MG63 (cell line): ENCODE measurements at regions not wholly inside any gene's neighbourhood (a gene's known extent, or its start where the extent isn't known, plus 50 kb on each side); places are given as distances from the start of the nearest gene placed in this dataset.
"Not testable (repeated sequence)": the region's sequence is repeated elsewhere in the genome, so short reads cannot be mapped to it uniquely, and the experiment has no call there.

Experiments
- DNase-seq: peaks from one replicate; pipeline ENCODE4 v3.0.0-alpha.2; 2020
- H3K27me3 ChIP-seq: fragments of 250-450 bp; sonication (Bioruptor Pico); 2 replicates; pipeline ENCODE4 v1.5.1; 2020; ENCODE audit warnings: mild to moderate bottlenecking, moderate library complexity
- H3K36me3 ChIP-seq: fragments of 250-450 bp; sonication (Bioruptor Pico); 2 replicates; pipeline ENCODE4 v1.5.1; 2020; ENCODE audit warnings: mild to moderate bottlenecking, moderate library complexity
- H3K4me3 ChIP-seq: fragments of 250-450 bp; sonication (Bioruptor Pico); 2 replicates; pipeline ENCODE4 v1.5.1; 2020; ENCODE audit warnings: mild to moderate bottlenecking, moderate library complexity
- H3K9me3 ChIP-seq: fragments of 250-450 bp; sonication (Bioruptor Pico); 2 replicates; pipeline ENCODE4 v1.5.1; 2020; ENCODE audit warnings: mild to moderate bottlenecking, moderate library complexity

DNA sequence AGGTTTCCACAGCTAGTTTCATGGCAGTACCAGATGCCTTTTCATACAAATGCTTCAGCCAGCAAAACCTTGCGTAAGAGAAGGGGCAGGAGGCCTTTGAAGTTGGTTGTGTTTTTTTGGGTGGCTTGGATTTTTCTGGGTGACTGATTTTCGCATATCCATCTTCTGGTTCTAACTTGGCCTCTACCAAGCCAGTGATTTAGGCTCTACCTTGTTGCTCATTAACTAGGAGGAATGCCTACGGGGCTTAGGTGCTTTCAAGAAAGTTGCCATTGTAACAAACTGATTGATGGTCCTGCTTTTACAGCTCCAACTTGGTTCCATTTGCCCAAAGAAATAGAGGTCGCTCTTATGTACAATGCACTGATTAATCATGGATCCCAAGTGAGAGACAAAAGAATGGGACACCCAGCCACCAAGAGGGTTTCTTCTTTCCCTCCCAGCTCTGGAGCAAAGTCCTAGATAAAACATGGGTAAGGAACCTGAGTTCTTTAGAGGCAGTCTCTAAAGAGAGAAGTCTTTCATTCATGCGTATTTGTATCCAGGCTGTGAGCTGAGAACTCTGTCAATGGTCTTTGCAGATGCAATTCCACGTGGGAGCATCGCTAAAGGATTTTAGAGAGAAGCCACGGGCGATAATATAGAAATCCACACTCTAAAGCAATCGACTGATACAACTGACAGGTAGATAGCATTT lies 92.1 kb upstream of the FGFR2 start:
- H3K9me3 ChIP-seq = no peaks in the 10 kb centered on the region
- H3K27me3 ChIP-seq = peaks cover 11% of the 10 kb centered on the region; the same call in 1 of the 2 replicates
- DNase-seq = no peak
- H3K36me3 ChIP-seq = no peaks in the 10 kb centered on the region
- H3K4me3 ChIP-seq = no peak overlapping the region

DNA sequence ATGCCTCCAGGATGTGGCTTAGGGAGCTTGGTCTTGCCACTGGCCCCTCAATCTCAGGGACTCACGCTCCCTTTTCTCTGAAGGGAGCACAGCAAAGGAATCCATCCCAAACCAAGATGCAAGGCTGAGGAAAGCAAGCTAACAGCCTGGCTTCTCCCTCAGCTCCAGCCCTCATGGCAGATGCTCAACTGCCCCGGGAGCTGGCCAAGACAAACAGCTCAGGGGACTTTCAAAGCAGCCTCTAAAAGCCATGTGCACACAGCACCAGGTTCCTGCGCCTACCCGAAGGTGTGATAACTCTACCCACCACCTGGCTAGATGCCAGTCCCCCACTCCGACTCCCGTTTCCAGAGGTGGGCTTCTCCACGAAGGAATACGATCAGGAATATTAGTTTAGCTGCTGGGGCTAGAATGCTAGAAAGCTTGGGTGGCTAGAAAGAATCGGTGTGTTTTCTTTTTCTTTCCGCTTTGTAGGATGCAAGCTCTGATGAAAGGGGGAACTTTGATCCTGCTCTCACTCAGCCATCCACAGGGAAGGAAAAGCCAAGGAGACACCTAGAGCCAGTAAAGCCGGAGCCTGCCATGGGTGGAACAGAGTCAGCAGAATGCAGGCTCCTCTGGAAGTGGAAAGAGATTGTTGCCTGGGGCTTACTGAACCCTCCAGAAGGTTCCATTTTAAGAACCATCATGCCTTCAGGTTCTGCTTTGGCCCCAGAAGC lies 89.0 kb upstream of the FGFR2 start:
- Histone ChIP-seq H3K27me3 (peaks cover 11% of the 10 kb centered on the region; the same call in 1 of the 2 replicates), H3K36me3 (no peaks in the 10 kb centered on the region), H3K4me3 (no peak overlapping the region), H3K9me3 (no peaks in the 10 kb centered on the region)
- no peak for DNase-seq

DNA sequence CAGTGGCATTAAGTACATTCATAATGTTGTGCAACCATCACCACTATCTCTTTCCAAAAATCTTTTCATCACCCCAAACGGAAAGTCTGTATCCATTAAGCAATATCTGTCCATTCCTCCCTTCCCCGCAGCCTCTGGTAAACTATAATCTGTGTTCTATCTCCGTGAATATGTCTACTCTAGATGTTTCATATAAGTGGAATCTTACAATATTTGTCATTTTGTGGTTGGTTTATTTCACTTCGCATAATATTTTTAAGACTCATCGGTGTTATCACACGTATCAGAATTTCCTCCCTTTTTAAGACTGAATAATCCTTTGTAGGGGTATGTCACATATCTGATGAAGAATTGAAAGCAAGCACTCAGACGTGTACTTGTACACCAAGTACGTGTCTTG lies 86.0 kb upstream of the FGFR2 start:
- no peaks in the 10 kb centered on the region for H3K36me3 ChIP-seq
- peaks cover 8% of the 10 kb centered on the region; the same call in 1 of the 2 replicates for H3K27me3 ChIP-seq
- no peaks in the 10 kb centered on the region for H3K9me3 ChIP-seq
- no peak for DNase-seq
- H3K4me3 ChIP-seq = no peak overlapping the region

DNA sequence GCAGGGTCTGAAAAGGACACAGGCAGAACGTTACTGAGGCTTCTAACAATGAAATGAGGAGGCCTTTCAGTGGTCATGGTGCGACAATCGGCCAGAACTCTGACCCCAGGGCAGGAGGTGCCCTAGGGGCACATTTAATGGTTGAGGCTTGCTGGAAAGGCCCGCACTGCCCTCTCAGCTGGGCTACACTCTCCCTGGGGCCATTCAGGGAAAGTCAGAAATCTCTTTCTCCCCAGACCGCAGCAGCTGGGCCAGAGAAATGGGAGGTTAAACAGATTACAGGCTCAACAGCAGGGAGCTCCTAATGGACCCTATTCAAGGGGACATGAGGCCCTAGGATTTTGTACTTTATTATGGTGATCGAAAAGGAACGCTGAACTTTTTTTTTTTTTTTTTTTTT lies 85.6 kb upstream of the FGFR2 start:
- DNase-seq = no peak
- H3K9me3 ChIP-seq = no peaks in the 10 kb centered on the region
- H3K36me3 ChIP-seq = no peaks in the 10 kb centered on the region
- H3K27me3 ChIP-seq = peaks cover 8% of the 10 kb centered on the region; the same call in 1 of the 2 replicates
- no peak overlapping the region for H3K4me3 ChIP-seq

DNA sequence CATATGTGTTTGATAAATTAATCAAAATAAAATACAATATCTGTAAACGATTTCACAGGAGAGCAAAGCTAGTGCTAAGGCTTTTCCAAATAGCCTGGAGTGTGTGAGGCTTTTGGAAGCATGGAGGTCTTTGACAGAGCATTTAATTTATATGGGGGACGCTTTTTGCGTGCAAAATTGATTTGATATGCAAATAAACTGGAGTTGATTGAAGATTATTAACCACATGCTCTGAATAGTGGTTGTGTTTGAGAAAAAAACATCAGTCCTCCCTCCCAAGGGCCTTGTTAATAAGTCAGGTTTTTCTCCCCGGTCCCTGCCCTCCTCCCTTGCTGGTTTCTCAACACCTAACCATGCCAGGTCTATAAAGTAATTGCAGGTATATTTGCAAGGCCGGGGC lies 85.1 kb upstream of the FGFR2 start:
- DNase-seq = no peak
- Histone ChIP-seq H3K9me3 (no peaks in the 10 kb centered on the region), H3K4me3 (no peak overlapping the region), H3K36me3 (no peaks in the 10 kb centered on the region), H3K27me3 (peaks cover 7% of the 10 kb centered on the region; the same call in 1 of the 2 replicates)

DNA sequence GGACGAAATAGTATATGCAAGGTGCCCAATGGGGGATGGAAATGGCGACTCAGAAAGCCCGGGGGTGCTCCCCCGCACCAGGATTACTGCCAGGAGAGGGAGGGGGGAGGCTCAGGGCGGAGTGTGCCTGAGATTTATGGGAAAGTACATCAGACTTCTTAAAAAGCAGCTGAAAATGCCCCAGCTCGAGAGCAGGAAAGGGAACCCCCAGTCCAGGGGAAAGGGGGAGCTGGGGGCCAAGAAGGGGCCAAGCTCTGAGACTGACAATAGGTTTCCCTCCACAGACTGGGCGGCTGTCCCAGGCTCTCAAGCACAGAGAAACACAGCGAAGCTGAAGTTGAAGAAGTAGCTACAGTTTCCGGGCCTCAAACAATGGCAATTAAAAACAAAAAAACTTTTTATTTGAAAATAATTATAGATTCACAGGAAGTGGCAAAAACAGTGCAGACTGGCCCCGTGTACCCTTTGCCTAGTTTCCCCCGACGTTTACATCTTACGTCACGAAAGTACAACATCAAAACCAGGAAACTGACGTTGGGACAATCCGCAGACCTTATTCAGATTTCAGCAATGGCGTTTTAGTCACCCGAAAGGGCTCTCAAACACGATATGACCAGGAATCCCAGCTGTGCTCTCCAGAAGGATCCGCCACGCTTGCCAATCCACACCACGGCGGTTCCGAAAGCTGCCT lies 83.9 kb upstream of the FGFR2 start:
- Histone ChIP-seq H3K9me3 (no peaks in the 10 kb centered on the region), H3K4me3 (no peak overlapping the region), H3K36me3 (no peaks in the 10 kb centered on the region), H3K27me3 (0 out of 2 replicates have a peak, but pooled peaks cover 3% of the 10 kb centered on the region)
- DNase-seq = no peak

DNA sequence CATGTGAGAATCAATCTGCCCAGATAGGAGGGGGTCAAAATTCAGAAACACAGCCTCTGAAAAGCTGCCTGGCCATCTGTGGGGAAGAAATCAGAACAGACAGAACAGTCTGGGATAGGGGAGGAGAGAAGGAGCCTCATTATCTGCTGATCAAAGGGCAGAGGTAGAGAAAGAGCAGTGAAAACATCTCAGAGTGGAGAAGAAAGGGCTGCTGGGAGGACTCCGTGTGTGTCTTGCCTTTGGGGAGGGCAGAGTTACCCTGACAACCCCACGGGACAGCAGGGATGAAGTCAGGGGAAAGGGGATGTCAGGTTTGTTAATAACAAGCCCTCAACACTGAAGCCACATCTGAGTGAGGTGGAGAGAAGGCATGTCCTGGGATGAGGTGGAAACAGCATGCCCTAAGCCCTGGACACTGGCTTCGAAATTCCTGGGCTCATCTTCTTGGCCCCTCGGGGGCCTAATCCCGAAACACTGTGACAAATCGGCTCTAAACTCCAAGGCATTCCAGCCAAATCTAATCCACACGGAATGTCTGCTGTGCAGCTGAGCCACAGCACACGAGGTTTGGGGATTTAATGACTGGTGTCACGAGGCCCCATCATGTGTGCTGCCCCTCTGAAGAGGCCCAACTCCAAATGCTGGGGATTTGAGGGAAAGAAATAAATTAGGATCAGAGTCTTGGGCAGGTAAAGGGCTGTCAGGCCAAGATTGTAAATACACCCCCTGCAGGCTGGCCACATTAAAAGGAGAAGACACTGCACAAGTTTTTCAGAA lies 82.8 kb upstream of the FGFR2 start:
- DNase-seq = no peak
- Histone ChIP-seq H3K4me3 (no peak overlapping the region), H3K9me3 (no peaks in the 10 kb centered on the region), H3K27me3 (no peaks in the 10 kb centered on the region), H3K36me3 (no peaks in the 10 kb centered on the region)

DNA sequence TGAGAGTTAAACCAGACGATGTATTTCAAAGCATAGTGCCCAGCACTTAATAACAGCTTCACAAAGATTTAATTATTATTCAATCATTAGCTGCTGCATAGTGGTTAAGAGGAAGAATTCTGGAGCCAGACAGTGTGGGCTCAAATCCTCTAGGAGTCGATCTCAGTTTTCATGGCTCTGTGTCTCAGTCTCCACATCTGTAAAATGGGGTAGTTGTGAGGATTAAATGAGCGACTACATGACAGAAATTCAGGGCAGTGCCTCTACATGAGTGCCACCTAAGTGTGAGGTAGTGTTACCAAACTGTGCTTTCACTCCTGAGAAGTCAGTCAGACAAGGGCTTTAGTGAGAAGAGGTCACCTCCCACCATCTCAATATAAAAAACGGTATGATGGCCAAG lies 81.7 kb upstream of the FGFR2 start:
- Histone ChIP-seq H3K27me3 (no peaks in the 10 kb centered on the region), H3K36me3 (no peaks in the 10 kb centered on the region), H3K9me3 (no peaks in the 10 kb centered on the region), H3K4me3 (no peak overlapping the region)
- DNase-seq = no peak

DNA sequence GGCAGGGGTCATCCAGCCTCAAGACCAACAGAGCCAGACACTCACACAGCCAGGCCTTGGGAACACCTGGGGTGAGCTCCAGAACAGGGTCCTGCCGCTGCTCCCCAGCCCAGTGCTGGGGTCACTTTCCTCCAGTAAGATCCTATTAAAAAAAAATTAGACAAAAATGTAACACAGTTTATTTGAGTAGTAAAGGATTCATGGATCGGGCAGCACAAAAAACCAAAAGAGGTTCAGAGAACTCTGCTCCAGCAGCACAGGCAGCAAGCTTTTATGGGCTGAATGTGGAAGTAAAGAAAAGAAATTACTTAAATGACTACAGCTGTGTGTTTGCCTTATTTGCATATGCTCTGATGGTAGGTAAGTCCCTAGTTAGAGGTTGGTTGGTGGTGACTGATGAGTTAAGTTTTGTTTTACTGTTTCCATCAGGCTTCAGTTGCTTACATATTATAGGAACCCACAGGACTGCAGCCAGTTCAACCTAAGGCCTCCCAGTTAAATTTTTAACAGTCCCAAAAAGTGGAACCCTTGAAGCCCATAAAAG lies 80.5 kb upstream of the FGFR2 start:
- DNase-seq = no peak
- Histone ChIP-seq H3K4me3 (no peak overlapping the region), H3K36me3 (no peaks in the 10 kb centered on the region), H3K9me3 (no peaks in the 10 kb centered on the region), H3K27me3 (no peaks in the 10 kb centered on the region)

DNA sequence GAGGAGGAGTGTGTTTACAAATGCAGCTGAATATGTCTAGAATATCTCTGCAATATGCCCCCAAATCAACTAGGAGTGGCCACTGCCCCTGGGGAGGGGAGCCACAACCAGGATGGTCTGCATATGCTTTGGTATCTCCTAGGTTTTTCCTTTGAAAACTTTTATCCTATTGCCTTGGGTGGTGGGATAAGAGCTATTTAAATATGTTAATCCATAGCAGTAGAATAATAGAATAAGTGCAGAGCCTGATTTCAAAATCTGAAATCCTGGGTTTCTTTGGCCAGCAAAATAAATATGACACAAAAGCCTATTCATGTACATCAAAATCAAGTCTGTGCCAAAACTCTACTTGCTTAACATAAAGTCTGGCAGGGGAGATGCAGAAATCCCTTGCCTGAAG lies 79.6 kb upstream of the FGFR2 start:
- H3K27me3 ChIP-seq = no peaks in the 10 kb centered on the region
- no peak overlapping the region for H3K4me3 ChIP-seq
- no peaks in the 10 kb centered on the region for H3K9me3 ChIP-seq
- no peak for DNase-seq
- H3K36me3 ChIP-seq = no peaks in the 10 kb centered on the region

DNA sequence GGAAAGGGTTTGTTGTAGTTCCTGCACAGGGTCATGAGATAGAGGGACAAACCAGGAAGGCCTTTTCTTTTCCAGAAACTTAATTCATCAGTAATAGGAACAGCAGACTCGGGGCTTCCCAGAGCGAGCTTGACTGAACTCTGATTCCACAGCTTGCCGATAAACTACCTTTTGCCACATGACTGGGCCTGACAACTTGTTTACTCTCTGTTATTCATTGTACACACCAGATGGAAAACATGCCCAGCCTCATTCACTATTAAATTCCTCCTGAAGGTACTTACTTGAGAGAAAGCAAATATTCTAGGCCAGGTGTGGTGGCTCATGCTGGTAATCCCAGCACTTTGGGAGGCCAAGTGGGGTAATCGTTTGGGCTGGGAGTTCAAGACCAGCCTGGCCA lies 77.1 kb upstream of the FGFR2 start:
- no peaks in the 10 kb centered on the region for H3K9me3 ChIP-seq
- H3K36me3 ChIP-seq = no peaks in the 10 kb centered on the region
- H3K27me3 ChIP-seq = no peaks in the 10 kb centered on the region
- DNase-seq = no peak
- H3K4me3 ChIP-seq = no peak overlapping the region

DNA sequence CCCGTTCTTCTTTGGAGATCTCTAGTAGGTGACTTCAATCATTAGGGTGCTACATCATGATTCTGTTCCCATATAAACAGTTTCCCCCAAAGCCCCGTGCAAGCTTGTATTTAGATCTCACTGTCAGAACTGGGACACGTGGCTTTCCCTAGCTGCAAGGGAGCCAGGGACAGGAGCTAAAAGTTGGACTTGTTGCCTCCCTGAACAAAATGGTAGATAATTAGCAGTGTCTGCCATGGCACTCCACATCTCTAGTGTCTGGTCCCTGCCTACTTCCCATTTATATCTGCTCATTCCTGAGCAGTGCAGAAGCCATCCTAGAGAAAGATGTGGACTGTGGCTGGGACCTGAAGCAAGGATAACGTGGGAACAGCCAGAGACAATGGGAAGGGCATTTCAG lies 76.6 kb upstream of the FGFR2 start:
- no peaks in the 10 kb centered on the region for H3K27me3 ChIP-seq
- H3K4me3 ChIP-seq = no peak overlapping the region
- no peaks in the 10 kb centered on the region for H3K9me3 ChIP-seq
- H3K36me3 ChIP-seq = no peaks in the 10 kb centered on the region
- DNase-seq = no peak

DNA sequence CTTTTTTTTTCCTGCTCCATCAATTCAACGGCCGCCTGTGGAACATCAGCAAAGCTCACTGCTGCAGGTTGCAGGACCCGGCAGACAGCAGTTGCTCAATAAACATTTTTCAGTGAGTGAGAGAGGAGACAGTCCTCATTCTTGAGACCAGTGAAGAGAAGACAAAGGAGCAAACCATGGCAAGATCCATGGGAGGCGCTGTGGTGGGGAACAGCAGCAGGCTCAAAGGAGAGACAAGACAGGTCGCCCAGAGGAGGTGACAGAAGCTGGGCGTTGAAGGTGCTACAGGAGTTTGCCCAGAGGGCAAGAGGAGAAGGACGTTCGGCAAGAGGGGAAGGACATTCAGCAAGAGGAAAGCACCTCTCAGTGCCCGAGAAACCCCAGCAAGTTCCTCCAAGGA lies 74.5 kb upstream of the FGFR2 start:
- no peaks in the 10 kb centered on the region for H3K36me3 ChIP-seq
- no peak for DNase-seq
- H3K27me3 ChIP-seq = no peaks in the 10 kb centered on the region
- H3K9me3 ChIP-seq = no peaks in the 10 kb centered on the region
- H3K4me3 ChIP-seq = no peak overlapping the region

DNA sequence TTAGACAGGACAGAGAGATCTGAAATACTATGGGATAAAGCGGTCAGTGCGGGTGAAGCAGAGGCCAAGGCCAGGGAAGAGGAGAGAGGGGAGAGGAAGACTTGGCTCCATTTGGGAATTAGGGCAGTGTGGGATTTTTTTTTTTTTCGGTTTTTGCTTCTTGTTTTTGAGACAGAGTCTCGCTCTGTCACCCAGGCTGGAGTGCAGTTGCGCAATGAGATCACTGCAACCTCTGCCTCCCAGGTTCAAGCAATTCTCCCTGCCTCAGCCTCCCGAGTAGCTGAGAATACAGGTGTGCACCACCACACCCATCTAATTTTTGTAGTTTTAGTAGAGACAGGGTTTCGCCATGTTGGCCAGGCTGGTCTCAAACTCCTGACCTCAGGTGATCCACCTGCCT lies 71.6 kb upstream of the FGFR2 start:
- not testable (repeated sequence) for H3K36me3 ChIP-seq, H3K27me3 ChIP-seq, DNase-seq, H3K9me3 ChIP-seq, H3K4me3 ChIP-seq

DNA sequence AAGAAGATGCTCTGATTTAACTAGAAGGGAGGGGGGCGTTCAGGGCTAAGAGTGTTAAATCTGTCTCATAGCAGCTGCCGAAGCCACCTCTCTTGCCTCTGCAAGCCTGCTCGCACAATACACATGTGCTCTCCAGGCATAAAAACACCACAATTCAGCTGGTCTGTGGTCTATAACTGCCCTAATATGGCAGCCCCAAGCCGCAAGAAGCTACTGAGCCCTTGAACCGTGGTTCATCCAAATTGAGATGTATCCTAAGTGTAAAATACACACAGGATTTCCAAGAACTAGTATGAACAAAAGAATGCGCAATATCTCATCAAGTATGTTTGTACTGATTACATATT lies 70.8 kb upstream of the FGFR2 start:
- no peaks in the 10 kb centered on the region for H3K36me3 ChIP-seq

DNA sequence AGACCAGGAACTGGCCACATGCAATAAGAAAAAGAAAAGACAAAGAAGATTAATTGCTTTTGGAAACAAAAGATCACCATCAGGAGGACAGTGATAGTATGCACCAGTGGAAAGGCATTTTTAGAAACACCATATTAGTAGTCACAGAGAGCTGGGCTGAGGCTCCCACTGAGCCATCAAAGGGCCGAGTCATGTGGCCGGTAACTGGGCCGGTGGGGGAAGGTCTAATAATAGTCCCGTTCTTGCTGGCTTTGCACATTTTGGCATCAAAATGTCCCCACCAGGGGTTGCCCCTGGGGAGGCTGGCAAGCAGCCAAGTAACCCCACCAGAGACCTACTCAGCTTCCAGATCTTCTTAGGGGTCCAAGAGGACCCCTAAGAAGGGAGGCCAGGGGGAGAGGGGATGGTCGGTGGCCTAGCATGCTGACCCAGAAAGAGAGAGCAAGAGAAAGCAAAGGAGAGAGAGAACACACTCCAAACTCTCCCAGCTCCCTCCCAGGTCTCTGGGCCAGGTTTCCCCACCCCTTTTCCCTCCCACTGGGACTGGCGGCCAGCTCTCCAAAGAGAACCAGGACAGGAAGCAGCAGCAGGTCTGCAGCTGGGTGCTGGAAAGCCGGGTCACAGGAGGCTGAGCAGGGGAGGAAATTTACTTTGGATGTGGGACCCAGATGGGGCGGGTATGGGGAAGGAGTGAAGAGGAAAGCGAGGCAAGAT lies 70.2 kb upstream of the FGFR2 start:
- no peaks in the 10 kb centered on the region for H3K9me3 ChIP-seq
- H3K27me3 ChIP-seq = no peaks in the 10 kb centered on the region
- DNase-seq = peak; percentile 43
- no peaks in the 10 kb centered on the region for H3K36me3 ChIP-seq
- no peak overlapping the region for H3K4me3 ChIP-seq

More for the DNA sequence above, 70.8 kb upstream of the FGFR2 start:
- Histone ChIP-seq H3K27me3 (no peaks in the 10 kb centered on the region), H3K9me3 (no peaks in the 10 kb centered on the region), H3K4me3 (no peak overlapping the region)
- no peak for DNase-seq
